HepG2 (cell line): ENCODE measurements at regions not wholly inside any gene's neighbourhood (a gene's known extent, or its start where the extent isn't known, plus 50 kb on each side); places are given as distances from the start of the nearest gene placed in this dataset.

Source experiments
- NFATC3 ChIP-seq: sonication (generic); formaldehyde crosslinking; IDR thresholded peaks from 2 replicates; pipeline ENCODE4 v1.5.1; 2020; ENCODE audit warnings: mild to moderate bottlenecking, missing genetic modification reagents
- YEATS2 ChIP-seq: sonication (generic); formaldehyde crosslinking; IDR thresholded peaks from 2 replicates; pipeline ENCODE4 v1.4.0; 2020; ENCODE audit warnings: missing genetic modification reagents, borderline replicate concordance
- TF ChIP-seq, protein P1 (sequence below): sonication (generic); formaldehyde crosslinking; IDR thresholded peaks from 2 replicates; pipeline ENCODE4 v1.4.0; 2020; ENCODE audit warnings: missing genetic modification reagents
- TF ChIP-seq, protein P2 (sequence below): sonication (generic); formaldehyde crosslinking; IDR thresholded peaks from 2 replicates; pipeline ENCODE4 v1.8.0; 2023; ENCODE audit warnings: mild to moderate bottlenecking, missing genetic modification reagents
- TF ChIP-seq, protein P3 (sequence below): sonication (generic); formaldehyde crosslinking; IDR thresholded peaks from 2 replicates; pipeline ENCODE4 v1.4.0; 2020; ENCODE audit warnings: missing genetic modification reagents, borderline replicate concordance
- TF ChIP-seq, protein P4 (sequence below): sonication (generic); formaldehyde crosslinking; IDR thresholded peaks from 2 replicates; pipeline ENCODE4 v1.4.0; 2020; ENCODE audit warnings: missing genetic modification reagents, borderline replicate concordance

DNA sequence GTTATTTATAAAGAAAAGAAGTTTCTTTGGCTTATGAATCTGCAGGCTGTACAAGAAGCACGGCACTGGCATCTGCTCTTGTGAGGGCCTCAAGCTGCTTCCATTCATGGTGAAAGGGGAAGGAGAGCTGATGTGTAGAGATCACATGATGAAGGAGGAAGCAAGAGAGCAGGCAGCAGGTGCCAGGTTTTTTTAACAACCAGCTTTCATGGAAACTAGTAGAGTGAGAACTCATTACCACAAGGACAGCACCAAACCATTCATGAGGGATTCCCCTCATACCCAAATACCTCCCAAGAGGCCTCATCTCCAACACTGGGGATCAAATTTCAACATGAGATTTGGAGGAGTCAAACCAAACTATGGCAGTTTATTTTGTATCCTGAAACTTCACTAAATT, 85.8 kb upstream of the CAMK1G start (continued):
- TF ChIP-seq, protein P1, sequence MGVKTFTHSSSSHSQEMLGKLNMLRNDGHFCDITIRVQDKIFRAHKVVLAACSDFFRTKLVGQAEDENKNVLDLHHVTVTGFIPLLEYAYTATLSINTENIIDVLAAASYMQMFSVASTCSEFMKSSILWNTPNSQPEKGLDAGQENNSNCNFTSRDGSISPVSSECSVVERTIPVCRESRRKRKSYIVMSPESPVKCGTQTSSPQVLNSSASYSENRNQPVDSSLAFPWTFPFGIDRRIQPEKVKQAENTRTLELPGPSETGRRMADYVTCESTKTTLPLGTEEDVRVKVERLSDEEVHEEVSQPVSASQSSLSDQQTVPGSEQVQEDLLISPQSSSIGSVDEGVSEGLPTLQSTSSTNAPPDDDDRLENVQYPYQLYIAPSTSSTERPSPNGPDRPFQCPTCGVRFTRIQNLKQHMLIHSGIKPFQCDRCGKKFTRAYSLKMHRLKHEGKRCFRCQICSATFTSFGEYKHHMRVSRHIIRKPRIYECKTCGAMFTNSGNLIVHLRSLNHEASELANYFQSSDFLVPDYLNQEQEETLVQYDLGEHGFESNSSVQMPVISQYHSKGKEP (CRISPR knock-in tag) = no peak
- no peak for TF ChIP-seq NFATC3 (CRISPR knock-in tag)
- TF ChIP-seq, protein P2, sequence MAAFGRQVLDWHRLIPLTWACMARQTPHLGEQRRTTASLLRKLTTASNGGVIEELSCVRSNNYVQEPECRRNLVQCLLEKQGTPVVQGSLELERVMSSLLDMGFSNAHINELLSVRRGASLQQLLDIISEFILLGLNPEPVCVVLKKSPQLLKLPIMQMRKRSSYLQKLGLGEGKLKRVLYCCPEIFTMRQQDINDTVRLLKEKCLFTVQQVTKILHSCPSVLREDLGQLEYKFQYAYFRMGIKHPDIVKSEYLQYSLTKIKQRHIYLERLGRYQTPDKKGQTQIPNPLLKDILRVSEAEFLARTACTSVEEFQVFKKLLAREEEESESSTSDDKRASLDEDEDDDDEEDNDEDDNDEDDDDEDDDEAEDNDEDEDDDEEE (CRISPR knock-in tag) = no peak
- TF ChIP-seq, protein P3, sequence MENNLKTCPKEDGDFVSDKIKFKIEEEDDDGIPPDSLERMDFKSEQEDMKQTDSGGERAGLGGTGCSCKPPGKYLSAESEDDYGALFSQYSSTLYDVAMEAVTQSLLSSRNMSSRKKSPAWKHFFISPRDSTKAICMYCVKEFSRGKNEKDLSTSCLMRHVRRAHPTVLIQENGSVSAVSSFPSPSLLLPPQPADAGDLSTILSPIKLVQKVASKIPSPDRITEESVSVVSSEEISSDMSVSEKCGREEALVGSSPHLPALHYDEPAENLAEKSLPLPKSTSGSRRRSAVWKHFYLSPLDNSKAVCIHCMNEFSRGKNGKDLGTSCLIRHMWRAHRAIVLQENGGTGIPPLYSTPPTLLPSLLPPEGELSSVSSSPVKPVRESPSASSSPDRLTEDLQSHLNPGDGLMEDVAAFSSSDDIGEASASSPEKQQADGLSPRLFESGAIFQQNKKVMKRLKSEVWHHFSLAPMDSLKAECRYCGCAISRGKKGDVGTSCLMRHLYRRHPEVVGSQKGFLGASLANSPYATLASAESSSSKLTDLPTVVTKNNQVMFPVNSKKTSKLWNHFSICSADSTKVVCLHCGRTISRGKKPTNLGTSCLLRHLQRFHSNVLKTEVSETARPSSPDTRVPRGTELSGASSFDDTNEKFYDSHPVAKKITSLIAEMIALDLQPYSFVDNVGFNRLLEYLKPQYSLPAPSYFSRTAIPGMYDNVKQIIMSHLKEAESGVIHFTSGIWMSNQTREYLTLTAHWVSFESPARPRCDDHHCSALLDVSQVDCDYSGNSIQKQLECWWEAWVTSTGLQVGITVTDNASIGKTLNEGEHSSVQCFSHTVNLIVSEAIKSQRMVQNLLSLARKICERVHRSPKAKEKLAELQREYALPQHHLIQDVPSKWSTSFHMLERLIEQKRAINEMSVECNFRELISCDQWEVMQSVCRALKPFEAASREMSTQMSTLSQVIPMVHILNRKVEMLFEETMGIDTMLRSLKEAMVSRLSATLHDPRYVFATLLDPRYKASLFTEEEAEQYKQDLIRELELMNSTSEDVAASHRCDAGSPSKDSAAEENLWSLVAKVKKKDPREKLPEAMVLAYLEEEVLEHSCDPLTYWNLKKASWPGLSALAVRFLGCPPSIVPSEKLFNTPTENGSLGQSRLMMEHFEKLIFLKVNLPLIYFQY (CRISPR knock-in tag) = no peak
- TF ChIP-seq YEATS2 = no peak
- TF ChIP-seq, protein P4, sequence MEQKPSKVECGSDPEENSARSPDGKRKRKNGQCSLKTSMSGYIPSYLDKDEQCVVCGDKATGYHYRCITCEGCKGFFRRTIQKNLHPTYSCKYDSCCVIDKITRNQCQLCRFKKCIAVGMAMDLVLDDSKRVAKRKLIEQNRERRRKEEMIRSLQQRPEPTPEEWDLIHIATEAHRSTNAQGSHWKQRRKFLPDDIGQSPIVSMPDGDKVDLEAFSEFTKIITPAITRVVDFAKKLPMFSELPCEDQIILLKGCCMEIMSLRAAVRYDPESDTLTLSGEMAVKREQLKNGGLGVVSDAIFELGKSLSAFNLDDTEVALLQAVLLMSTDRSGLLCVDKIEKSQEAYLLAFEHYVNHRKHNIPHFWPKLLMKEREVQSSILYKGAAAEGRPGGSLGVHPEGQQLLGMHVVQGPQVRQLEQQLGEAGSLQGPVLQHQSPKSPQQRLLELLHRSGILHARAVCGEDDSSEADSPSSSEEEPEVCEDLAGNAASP (CRISPR knock-in tag) = no peak
